Testis (tissue), 2 donors: ENCODE measurements at regions not wholly inside any gene's neighbourhood (a gene's known extent, or its start where the extent isn't known, plus 50 kb on each side); places are given as distances from the start of the nearest gene placed in this dataset.
"Not testable (repeated sequence)": the region's sequence is repeated elsewhere in the genome, so short reads cannot be mapped to it uniquely, and the experiment has no call there.

ENCODE experiments used
- DNase-seq: peaks from one replicate; pipeline ENCODE4 v3.0.0-alpha.2; 2019
- H3K27ac ChIP-seq, 2 donors: fragments of 200-600 bp; sonication (generic); one replicate each; pipeline ENCODE4 v1.5.1; 2019
- H3K27me3 ChIP-seq: fragments of 200-600 bp; sonication (generic); one replicate; pipeline ENCODE4 v1.5.1; 2019
- H3K36me3 ChIP-seq: fragments of 200-600 bp; sonication (generic); one replicate; pipeline ENCODE4 v1.5.1; 2017; ENCODE audit warnings: low read depth; ENCODE audit errors: missing control alignments
- H3K4me1 ChIP-seq: fragments of 200-600 bp; sonication (generic); one replicate; pipeline ENCODE4 v1.5.1; 2019
- H3K4me3 ChIP-seq, 2 donors: fragments of 200-600 bp; sonication (generic); one replicate each; pipeline ENCODE4 v1.5.1; 2017 to 2019
- H3K9me3 ChIP-seq: fragments of 200-600 bp; sonication (generic); one replicate; pipeline ENCODE4 v1.5.1; 2017
- CTCF ChIP-seq, 3 experiments: fragments of 450-650 bp in 2 of 3; fragments of 200-600 bp in 1 of 3; sonication (generic) in 1 of 3; IDR thresholded peaks; one replicate each; pipeline ENCODE4 v1.5.1; 2016 to 2019; ENCODE audit warnings: antibody characterized with exemption in 3 of 3, mild to moderate bottlenecking in 2 of 3, moderate library complexity in 1 of 3
- POLR2A ChIP-seq: fragments of 450-650 bp; IDR thresholded peaks from one replicate; pipeline ENCODE4 v1.6.1; 2017; ENCODE audit warnings: antibody characterized with exemption, mild to moderate bottlenecking, moderate library complexity
- WGBS, 2 donors: methylation state at CpG; one replicate each; pipeline ENCODE4 v1.1.5; 2018; 5-methylcytosine and 5-hydroxymethylcytosine counted together
- intact Hi-C: fragments of 100-400 bp; cut with DNase I; formaldehyde crosslinking; loops from one replicate; pipeline ENCODE4 v1.15.1; 2023; ENCODE audit warnings: low total_unique reads

- TF ChIP-seq POLR2A: no peak
- TF ChIP-seq CTCF (IDR thresholded peaks at IDR 0.05): no peak
- Histone ChIP-seq H3K27ac (no peak overlapping the region), H3K36me3 (no peaks in the 10 kb centered on the region), H3K4me3 (no peak overlapping the region), H3K9me3 (no peaks in the 10 kb centered on the region), H3K4me1 (no peaks in the 10 kb centered on the region), H3K27me3 (no peaks in the 10 kb centered on the region)
- WGBS, 2 donors: 74 to 79% methylated on average over 7 of the region's 7 CpGs
- intact Hi-C loops: no loop called here
- no peak for DNase-seq
Observed at GRCh38 chr3:55144015-55144673, 216.3 kb upstream of the LRTM1 start.

GRCh38 chr3:55143336-55143735 is 215.5 kb upstream of the LRTM1 start:
- Histone ChIP-seq H3K4me1 (no peaks in the 10 kb centered on the region), H3K9me3 (no peaks in the 10 kb centered on the region), H3K27ac (no peak overlapping the region), H3K4me3 (no peak overlapping the region), H3K27me3 (no peaks in the 10 kb centered on the region), H3K36me3 (no peaks in the 10 kb centered on the region)
- no peak for DNase-seq
- intact Hi-C loops: no loop called here
- 52 to 64% methylated on average over 2 of the region's 2 CpGs for WGBS, 2 donors
- TF ChIP-seq CTCF (IDR thresholded peaks at IDR 0.05) (no peak), POLR2A (no peak)

- WGBS, 2 donors: 81 to 92% methylated on average over 21 to 25 of the region's 25 CpGs
- H3K27me3 ChIP-seq, H3K4me1 ChIP-seq, H3K9me3 ChIP-seq, H3K36me3 ChIP-seq, H3K27ac ChIP-seq, DNase-seq, intact Hi-C loops, H3K4me3 ChIP-seq: not testable (repeated sequence)
Observed at GRCh38 chr3:55136291-55136690, 208.4 kb upstream of the LRTM1 start.

- Histone ChIP-seq H3K36me3 (no peaks in the 10 kb centered on the region), H3K27ac (no peak overlapping the region), H3K27me3 (no peaks in the 10 kb centered on the region), H3K4me1 (no peaks in the 10 kb centered on the region), H3K4me3 (no peak overlapping the region), H3K9me3 (no peaks in the 10 kb centered on the region)
- DNase-seq: no peak
- intact Hi-C loops: no loop called here
- TF ChIP-seq CTCF (IDR thresholded peaks at IDR 0.05) (no peak), POLR2A (no peak)
- WGBS, 2 donors: 24 to 34% methylated on average over 8 of the region's 8 CpGs
Observed at GRCh38 chr3:55128225-55128823, 200.5 kb upstream of the LRTM1 start.

- 49 to 65% methylated on average over 4 of the region's 4 CpGs for WGBS, 2 donors
Observed at GRCh38 chr3:55127565-55127964, 199.7 kb upstream of the LRTM1 start.

More at GRCh38 chr3:55127565-55127964, 199.7 kb upstream of the LRTM1 start:
- intact Hi-C loops: no loop called here
- Histone ChIP-seq H3K4me3 (no peak overlapping the region), H3K27ac (no peak overlapping the region), H3K4me1 (no peaks in the 10 kb centered on the region), H3K27me3 (no peaks in the 10 kb centered on the region), H3K36me3 (no peaks in the 10 kb centered on the region), H3K9me3 (no peaks in the 10 kb centered on the region)
- DNase-seq: no peak
- TF ChIP-seq POLR2A (no peak), CTCF (IDR thresholded peaks at IDR 0.05) (no peak)
